Lung (tissue), 11 donors: ENCODE measurements at regions not wholly inside any gene's neighbourhood (a gene's known extent, or its start where the extent isn't known, plus 50 kb on each side); places are given as distances from the start of the nearest gene placed in this dataset.

Experiments
- ATAC-seq: fragments of 200-7000 bp; cut with Tn5 transposase; one replicate; pipeline ENCODE4 v1.9.1; 2020; ENCODE audit warnings: moderate number of reproducible peaks; ENCODE audit not compliant: insufficient read depth, low FRiP score
- DNase-seq, 3 donors: peaks; one replicate each; pipeline ENCODE4 v3.0.0-alpha.2; 2013 to 2017
- H3K27ac ChIP-seq, 2 donors: one replicate each; pipeline ENCODE4 v1.5.1; 2013; ENCODE audit warnings: mild to moderate bottlenecking in 2 of 2, moderate library complexity in 2 of 2, control low read depth in 1 of 2, inconsistent platforms in 1 of 2, low read depth in 1 of 2, low read length in 1 of 2
- H3K27me3 ChIP-seq, 3 donors: one replicate each; pipeline ENCODE4 v1.5.1; 2013; ENCODE audit warnings: low read length in 2 of 3; ENCODE audit not compliant: control insufficient read depth in 3 of 3, insufficient read depth in 3 of 3
- H3K36me3 ChIP-seq, 4 donors: one replicate each; pipeline ENCODE4 v1.5.1; 2013; ENCODE audit warnings: low read length in 4 of 4, mild to moderate bottlenecking in 1 of 4, moderate library complexity in 1 of 4; ENCODE audit not compliant: control insufficient read depth in 4 of 4, insufficient read depth in 4 of 4
- H3K4me1 ChIP-seq, 5 donors: one replicate each; pipeline ENCODE4 v1.5.1; 2013; ENCODE audit warnings: low read length in 5 of 5, mild to moderate bottlenecking in 2 of 5, moderate library complexity in 1 of 5; ENCODE audit not compliant: control insufficient read depth in 5 of 5, insufficient read depth in 5 of 5
- H3K4me3 ChIP-seq: one replicate; pipeline ENCODE4 v1.5.1; 2013; ENCODE audit warnings: mild to moderate bottlenecking, control low read depth, moderate library complexity
- H3K9ac ChIP-seq, 2 donors: one replicate each; pipeline ENCODE4 v1.5.1; 2013; ENCODE audit warnings: low read length in 2 of 2, control low read depth in 1 of 2; ENCODE audit not compliant: insufficient read depth in 1 of 2
- H3K9me3 ChIP-seq, 4 donors: one replicate each; pipeline ENCODE4 v1.5.1; 2013; ENCODE audit warnings: low read length in 3 of 4, mild to moderate bottlenecking in 1 of 4, moderate library complexity in 1 of 4; ENCODE audit not compliant: control insufficient read depth in 4 of 4, insufficient read depth in 3 of 4
- whole genome bisulfite sequencing, 2 donors: extraction: QIAGEN DNeasy Blood & Tissue Kit; methylation state at CpG; one replicate each; pipeline ENCODE4 v1.1.7; 2013; 5-methylcytosine and 5-hydroxymethylcytosine counted together
- TF ChIP-seq, protein P1 (sequence below): IDR thresholded peaks from 2 replicates; pipeline ENCODE4 v1.5.1; 2012; ENCODE audit warnings: mild to moderate bottlenecking; ENCODE audit errors: control extremely low read depth, extremely low read depth
- donor health status: control.
- donor health status: control.
- donor health status: Bipolar disorder and iron deficiency.
- donor health status: healthy.
- donor health status: DM: yes; HTN: yes; CAD: no.

DNA sequence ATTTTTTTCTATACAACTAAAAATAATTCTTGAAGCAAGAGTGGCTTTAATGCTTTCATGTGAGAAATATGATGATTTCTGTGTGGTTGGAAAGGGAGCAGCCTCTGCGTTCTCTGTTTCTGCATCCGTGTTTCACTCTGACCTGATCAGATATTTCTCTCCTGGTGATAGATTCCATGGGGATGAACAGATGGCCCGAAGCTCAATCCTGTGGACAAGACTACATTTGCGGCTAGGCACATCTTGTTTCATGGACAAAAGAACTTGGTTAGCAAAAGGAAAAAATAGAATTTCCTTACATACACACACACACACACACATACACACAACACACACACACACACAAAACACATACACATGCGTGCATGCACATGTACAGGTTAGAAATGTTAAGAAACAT is 218.2 kb upstream of the ADAMTS16 start:
- Histone ChIP-seq H3K4me1 (no peaks in the 10 kb centered on the region), H3K9me3 (no peaks in the 10 kb centered on the region), H3K36me3 (no peaks in the 10 kb centered on the region), H3K27ac (no peak overlapping the region), H3K9ac (no peak overlapping the region), H3K27me3 (no peaks in the 10 kb centered on the region), H3K4me3 (no peak overlapping the region)
- DNase-seq (no peak), ATAC-seq (no peak)
- TF ChIP-seq, protein P1, sequence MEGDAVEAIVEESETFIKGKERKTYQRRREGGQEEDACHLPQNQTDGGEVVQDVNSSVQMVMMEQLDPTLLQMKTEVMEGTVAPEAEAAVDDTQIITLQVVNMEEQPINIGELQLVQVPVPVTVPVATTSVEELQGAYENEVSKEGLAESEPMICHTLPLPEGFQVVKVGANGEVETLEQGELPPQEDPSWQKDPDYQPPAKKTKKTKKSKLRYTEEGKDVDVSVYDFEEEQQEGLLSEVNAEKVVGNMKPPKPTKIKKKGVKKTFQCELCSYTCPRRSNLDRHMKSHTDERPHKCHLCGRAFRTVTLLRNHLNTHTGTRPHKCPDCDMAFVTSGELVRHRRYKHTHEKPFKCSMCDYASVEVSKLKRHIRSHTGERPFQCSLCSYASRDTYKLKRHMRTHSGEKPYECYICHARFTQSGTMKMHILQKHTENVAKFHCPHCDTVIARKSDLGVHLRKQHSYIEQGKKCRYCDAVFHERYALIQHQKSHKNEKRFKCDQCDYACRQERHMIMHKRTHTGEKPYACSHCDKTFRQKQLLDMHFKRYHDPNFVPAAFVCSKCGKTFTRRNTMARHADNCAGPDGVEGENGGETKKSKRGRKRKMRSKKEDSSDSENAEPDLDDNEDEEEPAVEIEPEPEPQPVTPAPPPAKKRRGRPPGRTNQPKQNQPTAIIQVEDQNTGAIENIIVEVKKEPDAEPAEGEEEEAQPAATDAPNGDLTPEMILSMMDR, result no peak
- 78 to 83% methylated on average over 5 of the region's 5 CpGs for WGBS, 2 donors

- H3K36me3 ChIP-seq, result no peaks in the 10 kb centered on the region
- H3K27me3 ChIP-seq, result no peaks in the 10 kb centered on the region
- no peak for ATAC-seq
- no peak overlapping the region for H3K4me3 ChIP-seq
- 71 to 84% methylated on average over 4 of the region's 4 CpGs for WGBS, 2 donors
- no peaks in the 10 kb centered on the region for H3K9me3 ChIP-seq
- DNase-seq, result no peak
- no peak overlapping the region for H3K27ac ChIP-seq
- H3K4me1 ChIP-seq, result no peaks in the 10 kb centered on the region
- TF ChIP-seq, protein P1, result no peak
- H3K9ac ChIP-seq, result no peak overlapping the region
Observed at GRCh38 chr5:4924577-4924976, 215.6 kb upstream of the ADAMTS16 start.

DNA sequence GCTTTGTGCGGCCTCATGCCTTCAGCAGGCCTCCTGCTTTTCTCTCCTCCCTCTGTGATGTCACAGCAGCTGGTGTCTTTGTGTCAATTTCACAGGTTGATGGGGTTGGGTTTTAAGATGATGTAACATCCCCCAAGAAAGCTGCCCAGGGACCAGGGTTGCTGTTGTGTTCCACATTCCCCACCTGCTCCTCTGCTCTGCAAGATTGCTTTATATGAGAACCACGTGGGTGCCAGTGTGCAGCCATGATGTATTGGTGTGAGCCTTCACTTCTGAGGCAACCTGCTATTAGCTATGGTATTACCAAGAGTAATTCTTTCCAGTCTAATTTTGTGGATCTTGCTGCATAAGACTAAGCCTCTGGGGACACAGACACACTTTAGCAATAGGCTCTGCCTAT is 213.0 kb upstream of the ADAMTS16 start:
- Histone ChIP-seq H3K4me1 (no peaks in the 10 kb centered on the region), H3K27me3 (no peaks in the 10 kb centered on the region), H3K9ac (no peak overlapping the region), H3K36me3 (no peaks in the 10 kb centered on the region), H3K4me3 (no peak overlapping the region), H3K27ac (no peak overlapping the region), H3K9me3 (no peaks in the 10 kb centered on the region)
- WGBS, 2 donors, result 68 to 84% methylated on average over 2 of the region's 2 CpGs
- TF ChIP-seq, protein P1, result no peak
- no peak for DNase-seq
- no peak for ATAC-seq

GRCh38 chr5:4928409-4928808 is 211.7 kb upstream of the ADAMTS16 start:
- no peak for ATAC-seq
- Histone ChIP-seq H3K4me1 (no peaks in the 10 kb centered on the region), H3K9ac (no peak overlapping the region), H3K4me3 (no peak overlapping the region), H3K27ac (no peak overlapping the region), H3K9me3 (no peaks in the 10 kb centered on the region), H3K27me3 (no peaks in the 10 kb centered on the region), H3K36me3 (no peaks in the 10 kb centered on the region)
- WGBS, 2 donors, result 88 to 92% methylated on average over 5 of the region's 5 CpGs
- TF ChIP-seq, protein P1, result no peak
- DNase-seq, result no peak
